ENCODE measurements at regions not wholly inside any gene's neighbourhood (a gene's known extent, or its start where the extent isn't known, plus 50 kb on each side); places are given as distances from the start of the nearest gene placed in this dataset.

- TF ChIP-seq CTCF (IDR thresholded peaks at IDR 0.05; ENCODE audit: extremely low read depth in 1 of 2, insufficient read depth in 1 of 2, low read depth in 1 of 2, low read length in 2 of 2) (no peak), MAX (IDR thresholded peaks at IDR 0.05; ENCODE audit: insufficient read depth, insufficient read length) (no peak), POLR2AphosphoS5 (IDR thresholded peaks at IDR 0.05; ENCODE audit: insufficient read depth, low read depth, low read length) (no peak), POLR2A (IDR thresholded peaks at IDR 0.05; ENCODE audit: low read depth, low read length) (no peak), EZH2 (IDR thresholded peaks at IDR 0.05; ENCODE audit: borderline replicate concordance, low read depth, low read length, severe bottlenecking) (no peak)
Observed at GRCh38 chr20:1811621-1812498, 83.3 kb upstream of the SIRPA start.

Measured in endothelial cell of umbilical vein (primary cell).